GM23338 (cell line): ENCODE measurements at regions not wholly inside any gene's neighbourhood (a gene's known extent, or its start where the extent isn't known, plus 50 kb on each side); places are given as distances from the start of the nearest gene placed in this dataset.

Source experiments
- EZH2 ChIP-seq: fragments of 200-600 bp; sonication (generic); IDR thresholded peaks from one replicate; pipeline ENCODE4 v1.8.0; 2017; ENCODE audit warnings: antibody characterized with exemption, mild to moderate bottlenecking, low read depth; ENCODE audit not compliant: unreplicated experiment
- POLR2AphosphoS5 ChIP-seq: IDR thresholded peaks from 2 replicates; pipeline ENCODE4 v1.6.1; 2016; ENCODE audit warnings: antibody characterized with exemption, low read depth
- TF ChIP-seq, protein P1 (sequence below), 2 experiments: fragments of 200-600 bp in 1 of 2; sonication (generic) in 1 of 2; conservative IDR thresholded peaks; 2 replicates each; pipeline versions ENCODE4 v1.5.1 to v1.6.1; 2016 to 2017; ENCODE audit warnings: antibody characterized with exemption in 2 of 2, low read depth in 2 of 2, mild to moderate bottlenecking in 2 of 2, moderate library complexity in 1 of 2
- TF ChIP-seq, protein P2 (sequence below): IDR thresholded peaks from one replicate; pipeline ENCODE4 v1.6.1; 2018; ENCODE audit warnings: antibody characterized with exemption; ENCODE audit not compliant: unreplicated experiment

DNA sequence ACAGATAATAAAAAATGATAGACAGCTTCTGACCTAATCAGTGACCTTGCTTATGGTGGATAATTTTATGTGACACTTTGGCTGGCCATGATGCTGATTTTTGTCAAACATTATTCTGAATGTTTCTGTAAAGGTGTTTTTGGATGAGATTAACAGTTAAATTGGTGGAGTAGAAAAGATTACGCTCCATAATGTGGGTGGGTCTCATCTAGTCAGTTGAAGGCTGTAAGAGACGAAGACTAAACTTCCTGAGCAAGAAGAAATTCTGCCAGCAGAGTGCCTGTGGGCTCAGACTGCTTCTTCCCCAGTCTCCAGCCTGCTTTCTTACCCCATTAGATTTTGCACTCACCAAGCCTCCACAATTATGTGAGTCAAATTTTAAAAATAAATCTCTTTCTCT, 214.9 kb upstream of the ITGA4 start:
- TF ChIP-seq EZH2 = no peak
- TF ChIP-seq, protein P1, sequence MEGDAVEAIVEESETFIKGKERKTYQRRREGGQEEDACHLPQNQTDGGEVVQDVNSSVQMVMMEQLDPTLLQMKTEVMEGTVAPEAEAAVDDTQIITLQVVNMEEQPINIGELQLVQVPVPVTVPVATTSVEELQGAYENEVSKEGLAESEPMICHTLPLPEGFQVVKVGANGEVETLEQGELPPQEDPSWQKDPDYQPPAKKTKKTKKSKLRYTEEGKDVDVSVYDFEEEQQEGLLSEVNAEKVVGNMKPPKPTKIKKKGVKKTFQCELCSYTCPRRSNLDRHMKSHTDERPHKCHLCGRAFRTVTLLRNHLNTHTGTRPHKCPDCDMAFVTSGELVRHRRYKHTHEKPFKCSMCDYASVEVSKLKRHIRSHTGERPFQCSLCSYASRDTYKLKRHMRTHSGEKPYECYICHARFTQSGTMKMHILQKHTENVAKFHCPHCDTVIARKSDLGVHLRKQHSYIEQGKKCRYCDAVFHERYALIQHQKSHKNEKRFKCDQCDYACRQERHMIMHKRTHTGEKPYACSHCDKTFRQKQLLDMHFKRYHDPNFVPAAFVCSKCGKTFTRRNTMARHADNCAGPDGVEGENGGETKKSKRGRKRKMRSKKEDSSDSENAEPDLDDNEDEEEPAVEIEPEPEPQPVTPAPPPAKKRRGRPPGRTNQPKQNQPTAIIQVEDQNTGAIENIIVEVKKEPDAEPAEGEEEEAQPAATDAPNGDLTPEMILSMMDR (conservative IDR thresholded peaks at IDR 0.05; ENCODE audit: low read depth in 2 of 2) = no peak
- no peak for TF ChIP-seq POLR2AphosphoS5
- TF ChIP-seq, protein P2, sequence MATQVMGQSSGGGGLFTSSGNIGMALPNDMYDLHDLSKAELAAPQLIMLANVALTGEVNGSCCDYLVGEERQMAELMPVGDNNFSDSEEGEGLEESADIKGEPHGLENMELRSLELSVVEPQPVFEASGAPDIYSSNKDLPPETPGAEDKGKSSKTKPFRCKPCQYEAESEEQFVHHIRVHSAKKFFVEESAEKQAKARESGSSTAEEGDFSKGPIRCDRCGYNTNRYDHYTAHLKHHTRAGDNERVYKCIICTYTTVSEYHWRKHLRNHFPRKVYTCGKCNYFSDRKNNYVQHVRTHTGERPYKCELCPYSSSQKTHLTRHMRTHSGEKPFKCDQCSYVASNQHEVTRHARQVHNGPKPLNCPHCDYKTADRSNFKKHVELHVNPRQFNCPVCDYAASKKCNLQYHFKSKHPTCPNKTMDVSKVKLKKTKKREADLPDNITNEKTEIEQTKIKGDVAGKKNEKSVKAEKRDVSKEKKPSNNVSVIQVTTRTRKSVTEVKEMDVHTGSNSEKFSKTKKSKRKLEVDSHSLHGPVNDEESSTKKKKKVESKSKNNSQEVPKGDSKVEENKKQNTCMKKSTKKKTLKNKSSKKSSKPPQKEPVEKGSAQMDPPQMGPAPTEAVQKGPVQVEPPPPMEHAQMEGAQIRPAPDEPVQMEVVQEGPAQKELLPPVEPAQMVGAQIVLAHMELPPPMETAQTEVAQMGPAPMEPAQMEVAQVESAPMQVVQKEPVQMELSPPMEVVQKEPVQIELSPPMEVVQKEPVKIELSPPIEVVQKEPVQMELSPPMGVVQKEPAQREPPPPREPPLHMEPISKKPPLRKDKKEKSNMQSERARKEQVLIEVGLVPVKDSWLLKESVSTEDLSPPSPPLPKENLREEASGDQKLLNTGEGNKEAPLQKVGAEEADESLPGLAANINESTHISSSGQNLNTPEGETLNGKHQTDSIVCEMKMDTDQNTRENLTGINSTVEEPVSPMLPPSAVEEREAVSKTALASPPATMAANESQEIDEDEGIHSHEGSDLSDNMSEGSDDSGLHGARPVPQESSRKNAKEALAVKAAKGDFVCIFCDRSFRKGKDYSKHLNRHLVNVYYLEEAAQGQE = no peak
